ENCODE measurements at regions not wholly inside any gene's neighbourhood (a gene's known extent, or its start where the extent isn't known, plus 50 kb on each side); places are given as distances from the start of the nearest gene placed in this dataset.

DNA sequence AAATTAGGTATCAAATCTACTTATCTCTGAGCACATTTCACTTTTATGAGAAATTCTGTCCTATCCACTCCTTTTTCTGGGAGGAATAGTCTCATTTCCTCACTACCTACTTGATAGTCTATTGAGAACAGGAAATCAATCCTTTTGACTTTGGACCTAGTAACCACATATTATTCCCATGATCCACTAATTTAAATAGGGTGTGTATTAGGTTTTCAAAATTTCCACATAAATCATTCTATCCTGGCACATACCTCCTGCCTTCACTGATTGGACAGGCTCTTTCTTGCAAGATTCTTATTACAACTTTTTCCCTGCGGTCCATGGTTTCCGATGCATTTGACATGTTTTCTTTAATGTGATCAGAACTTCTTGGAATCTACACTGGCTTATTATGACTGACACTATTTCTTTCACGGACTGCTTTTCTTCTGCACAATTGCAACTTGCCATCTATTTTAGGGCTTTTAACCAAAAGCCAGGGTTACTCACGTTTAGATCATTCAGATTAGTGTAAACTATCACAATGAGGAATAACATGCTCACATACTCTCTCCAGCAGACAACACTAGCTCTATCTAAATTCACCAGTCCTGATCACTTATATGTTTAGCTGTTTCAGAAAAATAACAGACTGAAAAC, 419.9 kb upstream of the SLIT2 start:
- BruUV-seq (replicated peaks) = no TSS peak
- in situ Hi-C loops (cut with HindIII; ENCODE audit: low pct_unique_long_range_greater_than_20kb, low sequenced_read_pairs) (no loop called here), intact Hi-C loops (cut with micrococcal nuclease; ENCODE audit: unreplicated experiment) (no loop called here)
- Histone ChIP-seq H3K4me1 (ENCODE audit: control insufficient read depth, insufficient read depth, low read length) (no peaks in the 10 kb centered on the region), H3K4me3 (ENCODE audit: low read depth in 2 of 2, low read length in 2 of 2) (no peak overlapping the region), H3K36me3 (ENCODE audit: control insufficient read depth, insufficient read depth, low read length) (no peaks in the 10 kb centered on the region), H3K27me3 (ENCODE audit: control insufficient read depth, insufficient read depth, low read length) (no peaks in the 10 kb centered on the region), H3K9me3 (ENCODE audit: control insufficient read depth, insufficient read depth, low read depth, low read length) (no peaks in the 10 kb centered on the region), H3K27ac (ENCODE audit: low read length) (no peak overlapping the region)
- TF ChIP-seq SIN3A (IDR thresholded peaks at IDR 0.05; ENCODE audit: borderline replicate concordance, insufficient read depth, low read depth, low read length) = no peak
- no peak for TF ChIP-seq POLR2AphosphoS5 (IDR thresholded peaks at IDR 0.05; ENCODE audit: low read depth, low read length)
- TF ChIP-seq TCF7L2 (IDR thresholded peaks at IDR 0.05; ENCODE audit: low read depth, low read length) = no peak
- TF ChIP-seq, protein P1, sequence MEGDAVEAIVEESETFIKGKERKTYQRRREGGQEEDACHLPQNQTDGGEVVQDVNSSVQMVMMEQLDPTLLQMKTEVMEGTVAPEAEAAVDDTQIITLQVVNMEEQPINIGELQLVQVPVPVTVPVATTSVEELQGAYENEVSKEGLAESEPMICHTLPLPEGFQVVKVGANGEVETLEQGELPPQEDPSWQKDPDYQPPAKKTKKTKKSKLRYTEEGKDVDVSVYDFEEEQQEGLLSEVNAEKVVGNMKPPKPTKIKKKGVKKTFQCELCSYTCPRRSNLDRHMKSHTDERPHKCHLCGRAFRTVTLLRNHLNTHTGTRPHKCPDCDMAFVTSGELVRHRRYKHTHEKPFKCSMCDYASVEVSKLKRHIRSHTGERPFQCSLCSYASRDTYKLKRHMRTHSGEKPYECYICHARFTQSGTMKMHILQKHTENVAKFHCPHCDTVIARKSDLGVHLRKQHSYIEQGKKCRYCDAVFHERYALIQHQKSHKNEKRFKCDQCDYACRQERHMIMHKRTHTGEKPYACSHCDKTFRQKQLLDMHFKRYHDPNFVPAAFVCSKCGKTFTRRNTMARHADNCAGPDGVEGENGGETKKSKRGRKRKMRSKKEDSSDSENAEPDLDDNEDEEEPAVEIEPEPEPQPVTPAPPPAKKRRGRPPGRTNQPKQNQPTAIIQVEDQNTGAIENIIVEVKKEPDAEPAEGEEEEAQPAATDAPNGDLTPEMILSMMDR (IDR thresholded peaks at IDR 0.05) = no peak
- TF ChIP-seq, protein P2, sequence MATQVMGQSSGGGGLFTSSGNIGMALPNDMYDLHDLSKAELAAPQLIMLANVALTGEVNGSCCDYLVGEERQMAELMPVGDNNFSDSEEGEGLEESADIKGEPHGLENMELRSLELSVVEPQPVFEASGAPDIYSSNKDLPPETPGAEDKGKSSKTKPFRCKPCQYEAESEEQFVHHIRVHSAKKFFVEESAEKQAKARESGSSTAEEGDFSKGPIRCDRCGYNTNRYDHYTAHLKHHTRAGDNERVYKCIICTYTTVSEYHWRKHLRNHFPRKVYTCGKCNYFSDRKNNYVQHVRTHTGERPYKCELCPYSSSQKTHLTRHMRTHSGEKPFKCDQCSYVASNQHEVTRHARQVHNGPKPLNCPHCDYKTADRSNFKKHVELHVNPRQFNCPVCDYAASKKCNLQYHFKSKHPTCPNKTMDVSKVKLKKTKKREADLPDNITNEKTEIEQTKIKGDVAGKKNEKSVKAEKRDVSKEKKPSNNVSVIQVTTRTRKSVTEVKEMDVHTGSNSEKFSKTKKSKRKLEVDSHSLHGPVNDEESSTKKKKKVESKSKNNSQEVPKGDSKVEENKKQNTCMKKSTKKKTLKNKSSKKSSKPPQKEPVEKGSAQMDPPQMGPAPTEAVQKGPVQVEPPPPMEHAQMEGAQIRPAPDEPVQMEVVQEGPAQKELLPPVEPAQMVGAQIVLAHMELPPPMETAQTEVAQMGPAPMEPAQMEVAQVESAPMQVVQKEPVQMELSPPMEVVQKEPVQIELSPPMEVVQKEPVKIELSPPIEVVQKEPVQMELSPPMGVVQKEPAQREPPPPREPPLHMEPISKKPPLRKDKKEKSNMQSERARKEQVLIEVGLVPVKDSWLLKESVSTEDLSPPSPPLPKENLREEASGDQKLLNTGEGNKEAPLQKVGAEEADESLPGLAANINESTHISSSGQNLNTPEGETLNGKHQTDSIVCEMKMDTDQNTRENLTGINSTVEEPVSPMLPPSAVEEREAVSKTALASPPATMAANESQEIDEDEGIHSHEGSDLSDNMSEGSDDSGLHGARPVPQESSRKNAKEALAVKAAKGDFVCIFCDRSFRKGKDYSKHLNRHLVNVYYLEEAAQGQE (IDR thresholded peaks at IDR 0.05; ENCODE audit: insufficient read depth in 1 of 2, low read depth in 2 of 2, low read length in 1 of 2) = no peak
- no peak for DNase-seq (ENCODE audit: low read depth, low spot score)
- ChIA-PET POLR2A (no interaction called here), CTCF (no interaction called here)
- ATAC-seq = no peak

DNA sequence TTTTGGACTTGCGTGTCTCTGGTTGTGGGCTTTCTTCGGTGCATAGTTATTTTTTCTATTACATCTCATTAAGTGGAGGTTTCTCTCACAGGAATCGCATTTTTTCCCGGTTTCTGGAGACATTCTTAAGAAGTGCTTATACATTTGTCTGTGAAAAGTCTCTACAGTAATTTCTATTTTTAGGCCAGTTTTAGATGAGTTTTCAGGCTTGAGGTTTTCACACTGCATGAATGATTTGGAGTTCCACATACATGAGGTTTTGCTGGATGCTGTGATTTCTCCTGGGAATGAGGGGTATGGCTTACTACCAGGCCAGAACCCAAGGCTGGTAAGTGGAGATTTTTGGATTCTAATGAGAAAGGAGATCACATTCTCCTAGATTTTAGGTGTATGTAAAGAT, 422.6 kb upstream of the SLIT2 start:
- Histone ChIP-seq H3K4me1 (ENCODE audit: control insufficient read depth, insufficient read depth, low read length) (no peaks in the 10 kb centered on the region), H3K36me3 (ENCODE audit: control insufficient read depth, insufficient read depth, low read length) (no peaks in the 10 kb centered on the region), H3K4me3 (ENCODE audit: low read depth in 2 of 2, low read length in 2 of 2) (no peak overlapping the region), H3K27me3 (ENCODE audit: control insufficient read depth, insufficient read depth, low read length) (no peaks in the 10 kb centered on the region), H3K27ac (ENCODE audit: low read length) (no peak overlapping the region), H3K9me3 (ENCODE audit: control insufficient read depth, insufficient read depth, low read depth, low read length) (no peaks in the 10 kb centered on the region)
- CTCF ChIA-PET = no interaction called here
- ATAC-seq (no peak), DNase-seq (ENCODE audit: low read depth, low spot score) (no peak)
- no TSS peak for BruUV-seq (replicated peaks)
- intact Hi-C loops (cut with micrococcal nuclease; ENCODE audit: unreplicated experiment) = no loop called here
- in situ Hi-C loops (cut with HindIII; ENCODE audit: low pct_unique_long_range_greater_than_20kb, low sequenced_read_pairs) = no loop called here
- TF ChIP-seq POLR2AphosphoS5 (IDR thresholded peaks at IDR 0.05; ENCODE audit: low read depth, low read length) (no peak), TCF7L2 (IDR thresholded peaks at IDR 0.05; ENCODE audit: low read depth, low read length) (no peak), SIN3A (IDR thresholded peaks at IDR 0.05; ENCODE audit: borderline replicate concordance, insufficient read depth, low read depth, low read length) (no peak)
- TF ChIP-seq, protein P2 (IDR thresholded peaks at IDR 0.05; ENCODE audit: insufficient read depth in 1 of 2, low read depth in 2 of 2, low read length in 1 of 2) = no peak
- TF ChIP-seq, protein P1 (IDR thresholded peaks at IDR 0.05) = no peak
- POLR2A ChIA-PET = no interaction called here

Measured in Panc1 (cell line).